NCI-H524 treated with DMSO at 0.1 percent for 48 hours (cell line): ENCODE measurements at regions not wholly inside any gene's neighbourhood (a gene's known extent, or its start where the extent isn't known, plus 50 kb on each side); places are given as distances from the start of the nearest gene placed in this dataset.

Source experiments
- DNase-seq: peaks from one replicate; lab custom pipeline; 2025; lab: John Stamatoyannopoulos, UW

DNA sequence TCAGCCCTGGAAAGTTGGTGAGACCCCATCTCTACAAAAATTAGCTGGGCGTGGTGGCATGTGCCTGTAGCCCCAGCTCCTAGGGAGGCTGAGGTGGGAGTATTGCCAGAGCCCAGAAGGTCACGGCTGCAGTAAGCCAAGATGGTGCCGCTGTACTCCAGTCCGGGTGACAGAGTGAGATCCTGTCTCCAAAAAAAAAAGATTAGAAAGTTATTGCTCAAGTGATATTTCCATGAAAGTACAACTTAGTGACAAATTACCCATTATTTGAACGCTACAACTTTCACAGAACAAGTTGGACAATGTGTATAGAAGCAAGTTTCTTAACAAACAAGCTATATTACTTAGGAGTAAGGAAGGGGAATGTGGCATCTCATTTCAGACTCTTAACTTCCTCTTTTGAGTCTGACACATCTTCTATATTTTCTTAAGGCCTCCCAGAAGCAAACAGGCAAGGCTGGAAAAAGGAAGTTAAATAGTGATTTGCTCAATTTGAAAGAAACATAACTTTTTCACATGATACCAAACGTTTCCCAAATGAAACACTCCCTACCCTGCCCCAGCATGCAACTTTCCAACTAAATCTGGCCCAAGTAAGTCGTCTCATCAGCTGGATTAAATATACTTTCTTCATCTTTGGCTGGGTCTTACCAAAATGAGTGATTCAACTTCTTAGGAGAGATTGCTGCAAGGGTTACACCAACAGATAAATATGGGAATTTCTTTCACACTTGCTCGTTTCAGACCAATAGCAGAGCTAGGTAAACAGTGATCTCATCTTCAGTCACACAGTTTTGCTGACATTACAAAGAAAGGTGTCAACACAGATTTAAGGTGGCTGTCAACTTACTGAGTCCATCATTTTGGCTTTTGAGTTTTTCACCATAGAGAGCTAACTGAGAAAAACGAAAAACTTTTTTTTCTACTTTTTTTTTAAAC is 66.3 kb upstream of the KLF6 start:
- no peak for DNase-seq

DNA sequence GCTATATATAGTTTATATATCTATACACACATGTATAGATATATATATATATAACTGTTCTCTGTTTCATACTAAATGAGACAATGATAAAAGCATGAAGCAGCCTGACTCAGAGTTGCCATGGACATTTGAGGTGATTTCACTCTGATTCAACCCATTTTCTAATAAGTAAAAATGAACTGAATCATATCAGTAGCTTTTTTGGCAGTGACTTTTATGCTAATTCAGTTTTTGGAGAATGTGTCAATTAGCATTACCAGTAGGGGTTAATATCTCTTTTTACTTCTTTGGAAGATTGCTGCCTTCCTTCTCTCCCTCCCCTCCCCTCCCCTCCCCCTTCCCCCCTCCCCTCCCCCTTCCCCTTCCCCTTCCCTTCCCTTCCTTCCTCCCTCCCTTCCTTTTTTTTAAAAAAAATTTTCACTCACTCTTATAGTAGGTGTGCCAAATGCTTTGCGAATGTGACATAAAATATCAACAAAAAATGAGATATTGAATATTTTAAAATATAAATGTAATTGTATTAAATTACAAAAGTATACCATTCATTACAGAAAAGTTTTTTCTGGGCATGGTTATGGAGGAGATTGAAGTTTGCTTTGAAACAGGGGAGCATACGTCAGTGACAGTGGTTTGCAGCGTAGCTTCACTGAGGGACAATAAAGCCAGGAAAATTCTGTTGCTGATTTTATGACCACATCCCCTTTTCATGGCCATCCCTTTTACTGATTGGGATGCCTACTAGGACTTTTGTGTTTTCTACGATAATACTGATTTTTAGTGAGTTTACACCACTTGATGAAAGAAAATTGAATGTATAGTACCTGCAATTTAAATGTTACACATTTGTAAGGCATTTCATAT is 64.0 kb upstream of the KLF6 start:
- no peak for DNase-seq

DNA sequence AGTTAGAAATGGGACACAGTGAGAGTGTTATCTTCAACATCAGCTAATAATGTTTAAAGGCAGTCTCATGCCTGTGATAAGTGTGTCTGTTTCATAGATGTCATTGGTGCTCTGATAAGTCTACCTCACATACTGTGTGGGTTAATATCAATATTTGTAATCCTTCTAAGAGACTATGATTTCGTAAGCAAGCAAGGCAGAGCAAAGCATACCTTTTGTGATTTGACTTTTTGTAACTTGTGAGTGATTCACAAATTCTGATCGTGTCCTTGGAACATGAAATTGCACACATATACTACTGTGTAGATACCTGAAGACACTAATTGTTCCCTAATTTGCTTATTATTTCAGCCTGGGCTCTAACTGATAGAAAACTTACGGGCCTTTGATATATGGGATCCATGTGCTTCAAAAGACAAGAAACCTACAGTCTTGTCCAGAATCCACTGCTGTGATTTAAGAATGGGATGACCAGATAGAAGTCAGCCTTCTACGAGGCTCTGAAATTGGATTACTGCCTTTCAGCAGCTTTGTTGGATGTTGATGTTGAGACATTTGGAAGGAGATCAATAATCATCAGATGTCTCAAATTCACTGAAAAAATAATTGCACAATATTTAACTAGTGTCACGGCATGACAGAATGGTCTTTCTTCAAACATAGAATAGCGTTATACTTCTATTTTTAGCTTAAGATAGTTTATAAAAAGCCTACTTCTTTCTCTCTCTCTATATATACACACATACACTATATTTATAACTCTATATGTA is 63.2 kb upstream of the KLF6 start:
- no peak for DNase-seq

DNA sequence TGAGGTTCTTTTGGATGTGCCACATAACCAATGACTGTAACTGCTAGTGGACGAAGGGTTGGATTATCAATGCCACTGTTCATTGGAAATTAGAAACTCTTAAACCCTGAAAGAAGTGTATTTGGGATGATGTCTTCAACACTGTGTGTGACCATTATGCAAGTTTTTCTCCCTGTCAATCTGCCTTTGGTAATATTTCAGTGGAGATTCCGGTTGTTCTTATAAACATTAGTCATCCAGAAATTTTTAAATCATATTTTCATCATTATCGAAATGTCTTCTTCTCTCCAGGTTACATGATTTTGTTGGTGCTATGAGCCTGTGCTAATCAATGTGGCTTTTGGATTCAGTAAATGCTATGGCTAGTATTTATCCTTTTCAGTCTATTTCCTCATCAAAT is 61.7 kb upstream of the KLF6 start:
- no peak for DNase-seq

DNA sequence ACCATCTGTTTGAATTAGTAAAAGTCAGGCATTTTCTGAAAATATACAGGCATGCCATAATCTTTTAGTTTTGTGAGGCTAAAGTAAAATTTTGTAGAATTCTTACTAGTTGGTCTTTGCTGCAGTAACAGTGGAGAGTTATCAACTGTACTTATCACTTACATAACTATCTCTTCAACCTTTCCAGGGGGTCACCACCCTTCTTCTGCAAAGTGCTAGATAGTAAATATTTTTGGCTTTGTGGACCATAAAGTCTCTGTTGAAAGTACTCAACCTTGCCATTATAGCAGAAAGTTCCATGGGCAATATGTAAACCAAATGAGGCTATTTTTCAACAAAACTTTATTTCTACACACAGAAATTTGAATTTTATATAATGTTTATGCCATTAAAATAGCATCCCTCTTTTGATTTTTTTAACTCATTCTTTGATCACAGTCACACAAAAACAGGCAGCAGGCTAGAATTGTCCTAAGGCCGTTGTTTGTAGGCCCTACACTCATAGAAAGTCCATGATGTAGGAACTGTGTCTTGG is 59.5 kb upstream of the KLF6 start:
- DNase-seq, result no peak

DNA sequence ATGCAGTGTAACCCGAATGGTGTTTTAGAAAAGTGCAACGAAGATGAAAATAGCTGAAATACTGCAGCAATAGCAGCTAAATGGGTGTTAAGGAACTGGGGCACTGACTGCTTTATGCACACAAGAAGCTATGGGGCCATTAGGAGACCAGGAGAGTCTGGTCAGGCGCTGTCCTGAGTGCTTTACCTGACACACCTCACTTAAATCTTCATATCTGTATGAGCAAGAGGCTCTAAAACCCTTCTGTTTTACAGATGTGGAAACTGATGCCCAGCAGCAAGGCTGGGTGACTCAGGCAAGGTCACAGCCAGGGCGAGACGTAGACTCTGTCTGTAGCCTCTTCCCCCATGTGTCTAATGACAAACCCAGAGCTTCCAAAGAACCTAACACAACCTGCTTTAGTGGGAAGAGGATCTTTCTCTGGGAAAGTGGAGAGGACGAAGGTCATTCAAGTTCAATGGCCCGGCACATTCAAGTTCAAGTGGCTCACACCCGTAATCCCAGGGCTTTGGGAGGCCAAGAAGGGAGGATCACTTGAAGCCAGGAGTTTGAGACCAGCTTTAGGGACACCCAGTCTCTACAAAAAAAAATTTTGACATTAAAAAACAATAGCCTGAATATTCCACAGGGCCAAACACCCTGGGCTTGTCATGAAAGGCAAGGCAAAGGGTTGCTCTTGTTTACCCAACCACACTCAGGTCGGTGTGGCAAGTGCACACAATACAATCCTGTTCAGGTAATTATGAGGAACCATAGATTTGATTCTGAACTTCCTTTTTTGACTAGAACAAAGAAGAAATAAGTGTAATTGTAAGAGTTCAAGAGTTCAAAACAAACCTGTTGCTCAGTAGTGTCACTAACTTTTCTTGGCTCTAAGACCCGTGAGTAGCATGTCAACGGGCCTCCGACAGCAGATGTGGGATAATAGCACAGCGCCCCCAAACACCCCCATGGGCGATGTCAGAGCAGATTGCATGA is 53.7 kb upstream of the KLF6 start:
- no peak for DNase-seq

DNA sequence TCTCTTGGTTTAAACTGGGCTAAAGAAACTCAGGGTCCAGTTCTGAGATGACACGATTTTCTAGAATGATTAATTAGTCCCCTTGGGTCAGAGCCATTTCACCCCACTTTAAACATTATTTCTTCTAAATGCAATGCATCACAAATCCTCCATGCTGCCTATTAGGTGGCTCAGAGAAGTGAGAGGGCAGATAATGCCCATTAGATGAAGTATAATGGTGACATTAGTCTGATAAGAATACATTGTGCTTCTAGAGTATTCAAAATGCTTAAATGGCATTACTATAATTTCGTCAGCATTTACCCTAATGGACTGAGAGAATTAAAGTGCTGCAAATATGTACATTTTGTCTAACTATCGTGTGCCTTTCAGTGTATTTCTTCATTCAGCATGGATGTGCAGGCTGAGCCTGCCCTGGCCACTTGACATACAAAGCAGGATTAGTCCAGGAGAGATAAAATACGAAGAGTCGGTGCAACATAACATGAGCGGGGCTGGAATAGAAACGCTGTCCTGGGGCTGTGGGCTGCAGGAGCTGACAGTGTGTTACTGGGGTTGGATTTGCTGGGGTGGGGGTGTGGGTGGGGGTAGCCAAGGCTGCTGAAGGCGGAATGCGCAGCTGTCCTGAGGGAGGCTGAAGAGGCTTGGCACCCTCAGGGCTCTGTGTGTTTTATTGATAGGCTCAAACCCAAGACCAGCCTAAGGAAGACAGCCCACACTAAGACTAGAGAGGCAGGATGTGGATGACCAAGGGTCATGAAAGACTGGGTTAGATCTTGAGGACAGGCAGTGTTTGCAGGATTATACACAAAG is 52.8 kb upstream of the KLF6 start:
- no peak for DNase-seq

DNA sequence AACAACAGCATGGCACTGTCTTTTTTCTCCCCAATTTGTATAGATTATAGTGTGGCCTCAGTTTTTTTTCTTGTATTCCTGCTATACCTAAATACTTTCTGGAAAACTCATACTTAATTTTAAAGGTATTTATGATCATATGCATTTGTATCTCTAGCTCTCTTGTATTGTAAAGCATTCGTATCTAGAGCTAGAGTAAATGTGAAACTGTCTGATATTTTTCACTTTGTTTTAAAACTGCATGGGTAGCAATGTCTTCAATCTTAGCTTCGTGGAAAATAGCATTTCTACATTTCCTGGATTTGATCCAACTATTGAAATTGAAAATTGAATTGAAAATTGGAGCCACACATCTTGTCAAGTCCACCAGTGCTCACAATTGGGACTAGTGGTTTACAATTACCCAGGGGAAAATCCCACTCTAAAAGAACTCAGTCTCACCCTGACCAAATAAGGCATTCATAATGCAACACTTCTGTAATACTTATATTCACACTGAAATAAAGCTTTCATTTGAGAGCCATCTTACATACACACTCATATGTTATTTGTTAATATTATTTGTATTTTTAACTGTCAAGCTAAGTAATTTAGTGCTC is 51.3 kb upstream of the KLF6 start:
- no peak for DNase-seq

DNA sequence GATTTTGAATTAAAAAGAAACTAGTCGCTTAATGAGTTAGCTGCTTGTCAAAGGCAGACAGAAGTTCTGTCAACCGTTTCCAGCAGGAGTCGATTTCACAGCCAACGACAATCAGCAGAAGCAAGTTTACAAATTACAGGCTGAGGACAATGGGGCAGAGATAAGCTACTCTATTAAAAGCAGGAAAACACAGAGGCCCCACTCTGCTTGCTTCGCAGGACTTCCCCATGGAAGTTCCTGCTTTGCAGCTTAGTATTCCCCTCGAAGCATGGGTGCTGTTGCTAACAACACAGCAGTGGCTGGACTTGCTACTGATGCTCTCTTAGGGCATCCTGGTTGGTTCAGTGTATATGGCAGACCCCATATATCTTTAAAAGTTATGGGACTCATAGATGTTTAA is 50.8 kb upstream of the KLF6 start:
- DNase-seq, result no peak

DNA sequence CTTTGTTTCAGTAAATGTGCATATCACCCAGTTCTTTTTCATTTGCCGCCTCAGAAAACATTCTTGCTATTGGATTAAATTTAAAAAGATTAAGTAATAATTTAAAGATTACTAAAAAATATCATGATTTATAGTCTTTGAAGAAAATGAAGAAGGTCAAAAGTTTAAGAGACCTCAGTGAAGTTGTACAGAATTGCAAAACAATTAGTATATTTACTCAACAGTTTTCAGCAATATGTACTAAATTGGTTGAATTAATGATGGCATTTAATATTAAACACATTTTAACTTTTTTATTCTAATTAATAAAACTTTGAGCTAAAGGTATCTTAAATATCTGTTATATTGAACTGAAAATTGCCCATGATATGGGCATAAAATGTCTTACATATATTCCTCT is 49.9 kb upstream of the KLF6 start:
- no peak for DNase-seq
